Central memory CD4-positive, alpha-beta T cell (primary cell): ENCODE measurements at regions not wholly inside any gene's neighbourhood (a gene's known extent, or its start where the extent isn't known, plus 50 kb on each side); places are given as distances from the start of the nearest gene placed in this dataset.
"Not testable (repeated sequence)": the region's sequence is repeated elsewhere in the genome, so short reads cannot be mapped to it uniquely, and the experiment has no call there.

Experiments
- DNase-seq: peaks from one replicate; pipeline ENCODE4 v3.0.0; 2022

DNA sequence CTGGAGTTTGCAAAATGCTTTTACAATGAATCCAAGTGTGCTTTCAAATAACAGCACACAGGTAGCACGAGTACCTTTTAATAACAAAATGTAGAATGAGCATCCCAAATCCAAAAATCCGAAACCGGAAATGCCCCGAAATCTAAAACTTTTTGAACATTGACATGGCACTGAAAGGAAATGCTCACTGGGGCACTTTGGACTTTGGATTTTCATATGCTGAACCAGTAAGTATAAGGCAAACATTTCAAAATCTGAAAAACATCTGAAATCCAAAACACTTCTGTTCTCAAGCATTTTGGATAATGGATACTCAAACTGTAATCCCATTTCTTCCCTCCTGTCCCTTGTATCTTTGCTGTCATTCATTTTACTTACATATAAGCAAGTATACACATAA lies 50.1 kb downstream of the GCNT4 start:
- DNase-seq, result no peak

GRCh38 chr5:74995926-74996325 lies 56.4 kb downstream of the GCNT4 start:
- no peak for DNase-seq

GRCh38 chr5:74994826-74995225 lies 57.5 kb downstream of the GCNT4 start:
- no peak for DNase-seq

GRCh38 chr5:74993743-74994142 lies 58.6 kb downstream of the GCNT4 start:
- no peak for DNase-seq

DNA sequence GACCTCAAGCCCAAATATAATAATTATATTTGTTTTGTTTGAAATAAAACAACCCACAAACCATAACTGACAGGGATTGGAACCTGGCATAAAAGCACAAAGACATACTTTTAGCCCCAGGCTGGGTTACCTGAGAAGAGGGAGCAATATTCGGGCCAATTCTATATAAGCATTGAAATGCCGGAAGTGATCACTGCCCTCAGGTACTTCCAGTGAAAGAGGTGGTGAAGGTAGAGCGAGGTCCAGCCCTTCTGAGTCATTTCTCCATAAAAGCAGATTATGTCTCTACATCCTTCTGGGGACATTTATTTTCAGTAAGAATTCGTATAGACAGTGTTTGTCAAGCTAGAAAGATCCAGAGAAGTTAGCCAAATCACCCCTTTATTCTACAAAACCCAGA lies 59.6 kb downstream of the GCNT4 start:
- DNase-seq, result no peak

GRCh38 chr5:74991522-74991921 lies 60.8 kb downstream of the GCNT4 start:
- no peak for DNase-seq

- no peak for DNase-seq
Measured at GRCh38 chr5:74990194-74990593, 62.2 kb downstream of the GCNT4 start.

DNA sequence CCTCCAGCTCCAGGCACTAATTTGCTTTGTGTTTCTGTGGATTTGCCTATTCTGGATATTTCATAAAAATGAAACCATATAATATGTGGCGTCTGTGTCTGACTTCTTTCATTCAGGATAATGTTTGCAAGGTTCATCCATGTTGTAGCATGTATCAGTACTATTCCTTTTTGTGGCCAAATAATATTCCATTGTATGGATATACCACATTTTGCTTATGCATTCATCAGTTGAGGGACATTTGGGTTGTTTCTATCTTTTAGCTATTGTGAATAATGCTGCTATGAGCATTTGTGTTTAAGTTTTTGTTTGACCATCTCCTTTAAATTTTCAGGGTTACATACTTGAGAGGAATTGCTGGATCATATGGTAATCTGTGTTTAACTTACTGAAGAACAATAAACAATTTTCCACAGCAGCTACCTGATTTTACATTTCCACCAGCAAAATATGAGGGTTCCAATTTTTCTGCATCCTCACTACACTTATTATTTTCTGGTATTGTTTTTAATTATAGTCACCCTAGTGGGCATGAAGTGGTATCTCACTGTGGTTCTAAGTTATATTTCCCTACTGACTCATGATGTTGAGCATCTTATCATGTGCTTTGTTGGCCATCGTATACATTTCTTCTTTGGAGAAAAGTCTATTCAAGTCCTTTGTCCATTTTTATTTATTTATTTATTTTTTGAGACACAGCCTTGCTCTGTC lies 63.9 kb downstream of the GCNT4 start:
- DNase-seq, result no peak

DNA sequence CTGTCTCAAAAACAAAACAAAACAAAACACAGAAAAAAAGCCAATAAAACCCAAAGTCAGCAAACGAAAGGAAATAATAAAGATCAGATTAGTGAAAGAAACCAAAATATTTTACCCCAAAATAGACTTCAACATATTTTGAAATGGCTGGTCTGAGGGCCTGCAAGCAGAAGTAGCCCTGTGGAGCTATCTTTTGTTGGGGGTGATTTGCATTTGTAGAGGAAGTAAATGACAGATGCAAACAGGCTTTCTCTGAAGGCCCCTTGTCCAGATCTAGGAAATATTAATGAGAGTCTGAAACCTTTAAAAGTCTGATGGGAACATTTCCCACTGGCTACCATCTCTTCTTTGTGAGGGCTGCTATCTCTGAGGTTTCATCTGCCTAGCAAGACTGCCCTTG lies 74.0 kb downstream of the GCNT4 start:
- DNase-seq, result no peak

DNA sequence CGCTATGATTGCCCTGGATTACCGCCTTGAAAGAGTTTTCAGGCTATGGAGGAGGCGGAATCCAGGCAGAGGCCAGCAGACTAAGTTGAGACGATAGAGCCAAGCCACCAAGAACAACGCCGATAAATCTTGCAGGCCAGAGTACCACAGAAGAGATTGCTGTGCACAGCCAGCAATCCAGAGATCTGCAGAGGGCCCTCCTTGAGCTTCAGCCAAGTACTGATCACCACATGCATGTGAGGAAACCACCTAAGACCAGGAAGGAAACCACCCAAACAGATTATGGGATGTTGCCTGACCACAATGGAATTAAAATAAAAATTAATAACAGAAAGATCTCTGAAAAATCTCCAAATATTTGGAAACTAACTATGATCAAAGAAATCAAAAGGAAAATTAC lies 74.9 kb downstream of the GCNT4 start:
- no peak for DNase-seq

- no peak for DNase-seq
Measured at GRCh38 chr5:74976651-74977050, 75.7 kb downstream of the GCNT4 start.

DNA sequence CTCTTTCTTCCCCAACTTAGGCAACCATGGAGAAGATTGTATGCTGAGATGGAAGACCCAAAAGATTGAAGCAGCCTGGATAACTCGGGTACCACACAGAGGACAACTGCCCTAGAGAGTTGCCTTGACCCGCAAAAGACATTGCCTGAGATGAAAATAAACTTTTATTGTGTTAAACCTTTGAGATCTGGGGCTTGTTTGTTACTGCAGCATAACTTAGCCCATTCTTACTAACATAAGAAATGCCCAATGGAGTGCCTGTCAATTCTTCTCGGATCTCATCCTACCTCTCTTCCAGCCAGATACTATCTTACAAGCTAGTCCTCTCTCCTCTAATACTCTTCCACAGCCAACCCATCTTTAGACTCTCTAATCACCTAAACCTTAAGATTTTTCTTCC lies 76.8 kb downstream of the GCNT4 start:
- DNase-seq, result no peak

- DNase-seq, result peak; percentile 27
Measured at GRCh38 chr5:74974451-74975091, 77.8 kb downstream of the GCNT4 start.

GRCh38 chr5:74973694-74974093 lies 78.7 kb downstream of the GCNT4 start:
- no peak for DNase-seq

DNA sequence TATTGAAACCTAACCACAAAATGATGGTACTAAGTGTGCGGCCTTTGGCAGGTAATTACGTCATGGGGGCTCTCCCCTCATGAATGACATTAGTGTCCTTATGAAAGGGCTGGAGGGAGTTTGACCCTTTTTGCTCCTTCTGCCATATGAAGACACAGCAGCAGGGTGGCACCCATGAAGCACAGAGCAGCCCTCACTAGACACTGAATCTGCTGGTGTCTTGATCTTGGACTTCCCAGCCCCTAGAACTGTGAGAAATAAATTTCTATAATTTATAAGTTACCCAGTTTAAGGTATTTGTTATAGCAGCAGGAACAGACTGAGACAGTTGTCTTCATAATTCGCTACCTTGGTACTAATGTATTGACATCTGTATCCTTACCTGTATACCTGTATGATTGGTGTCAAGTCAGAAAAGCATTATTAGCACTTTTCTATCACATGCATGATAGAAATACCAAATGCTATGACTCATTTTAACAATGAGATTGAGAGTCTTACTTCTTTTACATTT lies 80.4 kb downstream of the GCNT4 start:
- no peak for DNase-seq

DNA sequence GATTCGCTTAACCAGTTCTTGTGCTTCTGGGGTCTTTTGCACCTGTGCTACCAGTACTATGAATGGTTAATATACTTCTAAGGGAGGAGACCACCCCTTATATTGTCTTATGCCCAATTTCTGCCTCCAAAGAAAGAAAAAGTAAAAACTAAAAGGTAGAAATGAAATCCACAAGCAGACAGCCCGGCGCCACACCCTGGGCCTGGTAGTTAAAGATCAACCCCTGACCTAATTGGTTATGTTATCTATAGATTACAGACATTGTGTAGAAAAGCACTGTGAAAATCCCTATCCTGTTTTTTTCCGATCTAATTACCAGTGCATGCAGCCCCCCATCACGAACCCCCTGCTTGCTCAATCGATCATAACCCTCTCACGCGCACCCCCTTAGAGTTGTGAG lies 81.5 kb downstream of the GCNT4 start:
- not testable (repeated sequence) for DNase-seq

- DNase-seq, result no peak
Measured at GRCh38 chr5:74969726-74970125, 82.6 kb downstream of the GCNT4 start.

GRCh38 chr5:74966141-74967026 lies 86.0 kb downstream of the GCNT4 start:
- no peak for DNase-seq

- no peak for DNase-seq
Measured at GRCh38 chr5:74963407-74963806, 89.0 kb downstream of the GCNT4 start.

DNA sequence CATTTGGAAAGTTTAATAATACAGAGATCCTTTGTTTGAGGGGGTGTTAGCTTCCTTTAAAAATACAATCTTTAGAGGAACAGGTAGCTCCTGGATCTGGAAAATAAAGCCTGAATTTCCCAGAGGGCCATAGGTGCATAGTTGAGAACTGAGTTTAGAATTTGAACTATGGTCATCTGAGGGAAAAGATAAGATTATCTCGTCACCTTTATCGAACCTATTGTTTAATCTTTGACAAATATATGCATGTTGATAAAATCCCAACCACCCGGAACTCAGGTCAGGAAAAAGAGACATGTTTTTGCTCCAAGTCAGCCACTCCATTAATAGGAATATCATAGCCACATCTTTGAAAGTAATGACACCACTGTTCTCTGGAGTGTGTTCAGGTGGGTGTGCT lies 91.7 kb upstream of the FAM169A start:
- no peak for DNase-seq

GRCh38 chr5:74957029-74957784 lies 91.0 kb upstream of the FAM169A start:
- no peak for DNase-seq

DNA sequence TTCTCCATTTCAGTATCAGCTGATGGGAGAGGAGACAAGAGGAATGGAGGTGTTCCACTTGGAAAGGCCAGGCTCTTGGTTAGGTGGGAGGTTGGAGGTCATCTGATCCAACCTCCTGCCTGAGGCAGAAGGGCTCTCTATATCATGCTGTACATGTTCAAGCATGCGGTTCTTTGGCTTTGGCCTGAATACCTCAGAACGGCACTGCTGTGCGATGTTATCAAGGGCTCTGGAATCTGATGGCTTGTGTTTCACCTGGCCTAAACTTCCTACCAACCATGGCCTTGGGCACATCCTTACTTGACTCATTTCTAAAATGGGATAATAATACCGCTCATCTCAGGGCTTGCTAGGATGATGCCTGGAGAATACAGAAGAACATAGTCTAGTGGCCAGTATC lies 90.1 kb upstream of the FAM169A start:
- no peak for DNase-seq

DNA sequence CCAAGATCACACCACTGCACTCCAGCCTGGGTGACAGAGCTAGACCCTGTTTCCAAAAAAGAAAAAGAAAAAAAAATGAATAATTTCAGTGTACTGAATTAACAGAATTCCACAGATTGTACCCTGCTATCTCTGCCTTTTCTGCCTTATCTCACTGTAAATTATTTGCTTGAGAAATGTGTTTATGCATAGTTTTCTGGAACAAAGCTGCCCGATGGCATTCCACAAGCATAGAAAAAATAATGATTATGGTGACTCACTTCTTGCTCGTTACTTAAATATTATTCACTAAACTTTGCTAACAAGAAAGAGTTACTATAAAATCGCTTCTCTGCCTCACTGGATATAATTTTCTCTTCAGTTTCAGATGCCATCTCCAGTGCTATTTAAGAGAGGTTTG lies 88.7 kb upstream of the FAM169A start:
- DNase-seq, result no peak
